Hippocampal formation (tissue), 2 donors: ENCODE measurements at regions not wholly inside any gene's neighbourhood (a gene's known extent, or its start where the extent isn't known, plus 50 kb on each side); places are given as distances from the start of the nearest gene placed in this dataset.
"Not testable (repeated sequence)": the region's sequence is repeated elsewhere in the genome, so short reads cannot be mapped to it uniquely, and the experiment has no call there.

Experiments used
- DNase-seq, 2 donors: peaks; one replicate each; lab custom pipeline; 2025; lab: John Stamatoyannopoulos, UW

DNA sequence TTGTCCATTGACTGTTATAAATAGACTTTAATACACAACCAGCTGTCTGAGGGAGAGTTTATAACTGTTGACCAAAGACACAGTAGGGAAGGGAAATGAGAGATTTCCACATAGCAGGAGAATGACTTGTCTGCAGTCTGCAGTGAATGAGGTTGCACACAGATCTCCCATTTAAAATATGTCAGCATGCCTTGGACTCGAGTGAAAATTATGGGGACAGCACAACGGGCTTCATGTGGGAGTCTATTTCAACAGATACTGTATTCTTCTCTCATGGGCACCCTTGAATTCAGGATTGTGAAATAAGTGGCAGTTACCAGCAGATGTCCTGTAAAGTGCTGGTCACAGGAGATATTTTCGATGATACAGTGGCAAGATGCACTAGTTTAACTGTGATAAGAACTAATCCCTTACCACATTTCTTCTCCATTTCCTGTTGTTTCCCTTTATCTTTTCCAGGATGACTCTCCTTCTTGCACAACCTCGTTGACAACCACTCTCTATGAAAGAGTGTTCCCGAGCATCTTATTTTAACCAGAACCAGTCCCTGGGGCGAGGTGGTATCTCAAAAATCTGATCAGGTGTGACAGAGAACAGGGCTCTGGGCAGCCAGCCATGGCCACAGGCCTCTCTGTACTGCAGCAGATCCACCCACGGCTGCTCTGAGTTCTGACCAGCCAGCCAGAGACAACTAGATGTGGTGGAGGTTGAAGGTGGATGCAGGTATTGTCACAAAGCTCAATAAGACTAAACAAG is 51.5 kb upstream of the MAP3K1 start:
- DNase-seq: peak in 1 of 2 donors; percentile 4

DNA sequence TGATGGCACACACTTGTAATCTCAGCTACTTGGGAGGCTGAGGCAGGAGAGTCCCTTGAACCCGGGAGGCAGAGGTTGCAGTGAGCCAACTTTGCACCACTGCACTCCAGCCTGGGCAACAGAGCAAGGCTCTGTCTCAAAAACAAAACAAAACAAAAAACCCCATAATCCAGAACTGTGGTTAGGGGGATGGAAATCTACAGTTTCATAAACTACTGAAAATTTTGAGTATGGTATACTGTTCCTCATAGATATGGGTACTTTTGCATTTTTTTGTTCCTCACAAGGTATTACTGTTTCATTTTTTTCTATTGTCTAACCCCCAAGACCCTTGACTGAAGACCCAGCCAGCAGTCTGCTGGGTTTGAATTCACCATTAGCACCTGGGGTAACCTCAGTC is 52.2 kb upstream of the MAP3K1 start:
- no peak for DNase-seq

DNA sequence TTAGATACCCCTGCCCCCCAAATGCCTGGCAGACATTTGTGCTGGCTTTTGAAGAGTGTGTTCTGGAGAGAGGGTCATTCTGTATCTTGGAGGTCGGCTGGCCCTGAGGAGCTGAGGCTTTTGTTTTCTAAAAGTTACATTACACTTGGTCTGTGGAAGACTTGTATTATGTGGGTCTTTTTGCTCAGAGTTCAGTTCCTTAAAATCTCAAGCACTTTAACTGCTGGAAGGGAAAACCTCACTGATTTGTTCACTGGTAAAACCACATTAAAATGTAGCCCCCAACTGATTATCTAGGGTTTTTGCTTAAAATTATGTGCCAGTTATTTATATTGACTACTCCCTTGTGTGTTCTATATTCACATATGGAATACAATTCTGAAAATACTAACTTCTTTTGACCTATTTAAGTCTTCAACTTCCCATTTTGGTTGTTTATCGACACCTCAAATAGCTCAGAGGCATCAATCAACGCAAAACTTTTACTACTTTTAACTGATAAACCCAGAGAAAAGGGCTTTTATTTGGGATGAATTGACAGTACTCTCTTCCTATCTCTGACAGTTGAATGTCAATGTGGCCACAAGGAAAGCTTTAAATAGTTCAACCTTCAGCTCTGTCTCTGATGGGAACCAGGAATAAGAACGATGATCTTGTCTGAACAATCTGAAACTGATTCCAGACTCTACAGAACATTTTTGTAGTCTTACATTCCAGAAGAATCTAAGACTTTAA is 54.0 kb upstream of the MAP3K1 start:
- no peak for DNase-seq

- no peak for DNase-seq
Observed at GRCh38 chr5:56760723-56761122, 54.6 kb upstream of the MAP3K1 start.

DNA sequence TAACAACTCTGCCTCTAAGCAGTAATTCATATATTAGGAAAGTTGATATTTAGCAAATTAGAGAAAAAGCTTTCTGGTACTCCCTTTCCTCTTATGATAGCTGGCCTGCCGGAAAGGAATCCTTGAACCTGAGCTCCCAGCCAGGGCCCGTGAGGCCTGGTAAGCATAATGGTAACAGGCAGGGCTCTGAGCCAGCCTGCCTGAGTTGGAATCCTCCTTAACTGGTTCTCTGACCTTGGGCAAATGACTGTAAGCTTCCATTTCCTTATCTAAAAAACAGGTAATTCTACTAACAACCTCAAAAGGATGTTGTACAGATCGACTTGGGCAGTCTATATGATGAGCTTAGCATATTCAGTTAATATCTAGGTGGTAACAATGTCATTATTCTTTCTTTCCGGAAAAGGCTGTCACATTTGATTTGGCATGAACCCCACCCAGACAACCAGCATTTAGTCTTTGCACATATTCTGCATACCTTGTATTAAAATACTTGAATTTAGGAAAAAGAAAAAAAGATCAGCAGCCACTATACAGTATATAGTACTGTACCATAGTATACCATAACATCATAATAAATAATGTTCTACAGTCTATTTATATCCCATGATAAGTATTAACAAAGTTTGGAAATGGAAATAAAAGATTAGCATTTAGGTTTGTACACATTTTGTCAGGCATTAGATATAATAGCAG is 55.7 kb upstream of the MAP3K1 start:
- DNase-seq: no peak

- no peak for DNase-seq
Observed at GRCh38 chr5:56757077-56757476, 58.3 kb upstream of the MAP3K1 start.

DNA sequence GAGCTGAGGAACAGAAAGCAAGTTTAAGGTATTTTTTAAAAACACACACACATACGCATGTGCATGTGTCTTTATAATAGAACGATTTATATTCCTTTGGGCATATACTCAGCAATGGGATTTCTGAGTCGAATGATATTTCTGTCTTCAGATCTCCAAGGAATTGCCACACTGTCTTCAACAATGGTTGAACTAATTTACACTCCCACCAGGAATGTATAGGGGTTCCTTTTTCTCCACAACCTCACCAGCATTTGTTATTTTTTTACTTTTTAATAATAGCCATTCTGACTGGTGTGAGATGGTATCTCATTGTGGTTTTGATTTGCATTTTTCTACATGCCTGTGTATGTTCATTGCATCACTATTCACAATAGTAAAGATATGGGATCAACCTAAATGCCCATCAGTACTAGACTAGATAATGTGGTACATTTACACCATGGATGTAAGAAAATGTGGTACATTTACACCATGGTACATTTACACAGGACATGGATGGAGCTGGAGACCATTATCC is 60.3 kb upstream of the MAP3K1 start:
- DNase-seq: no peak

DNA sequence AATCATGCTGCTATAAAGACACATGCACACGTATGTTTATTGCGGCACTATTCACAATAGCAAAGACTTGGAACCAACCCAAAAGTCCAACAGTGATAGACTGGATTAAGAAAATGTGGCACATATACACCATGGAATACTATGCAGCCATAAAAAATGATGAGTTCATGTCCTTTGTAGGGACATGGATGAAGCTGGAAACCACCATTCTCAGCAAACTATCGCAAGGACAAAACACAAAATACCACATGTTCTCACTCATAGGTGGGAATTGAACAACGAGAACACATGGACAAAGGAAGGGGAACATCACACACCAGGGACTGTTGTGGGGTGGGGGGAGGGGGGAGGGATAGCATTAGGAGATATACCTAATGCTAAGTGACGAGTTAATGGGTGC is 61.8 kb upstream of the MAP3K1 start:
- not testable (repeated sequence) for DNase-seq

GRCh38 chr5:56751572-56752313 is 63.6 kb upstream of the MAP3K1 start:
- no peak for DNase-seq

GRCh38 chr5:56749842-56750241 is 65.5 kb upstream of the MAP3K1 start:
- DNase-seq: no peak

- DNase-seq: no peak
Observed at GRCh38 chr5:56746553-56747339, 68.6 kb upstream of the MAP3K1 start.

- DNase-seq: no peak
Observed at GRCh38 chr5:56745864-56746263, 69.5 kb upstream of the MAP3K1 start.

- DNase-seq: no peak
Observed at GRCh38 chr5:56740868-56741267, 74.5 kb upstream of the MAP3K1 start.

- no peak for DNase-seq
Observed at GRCh38 chr5:56739990-56740389, 75.4 kb upstream of the MAP3K1 start.

DNA sequence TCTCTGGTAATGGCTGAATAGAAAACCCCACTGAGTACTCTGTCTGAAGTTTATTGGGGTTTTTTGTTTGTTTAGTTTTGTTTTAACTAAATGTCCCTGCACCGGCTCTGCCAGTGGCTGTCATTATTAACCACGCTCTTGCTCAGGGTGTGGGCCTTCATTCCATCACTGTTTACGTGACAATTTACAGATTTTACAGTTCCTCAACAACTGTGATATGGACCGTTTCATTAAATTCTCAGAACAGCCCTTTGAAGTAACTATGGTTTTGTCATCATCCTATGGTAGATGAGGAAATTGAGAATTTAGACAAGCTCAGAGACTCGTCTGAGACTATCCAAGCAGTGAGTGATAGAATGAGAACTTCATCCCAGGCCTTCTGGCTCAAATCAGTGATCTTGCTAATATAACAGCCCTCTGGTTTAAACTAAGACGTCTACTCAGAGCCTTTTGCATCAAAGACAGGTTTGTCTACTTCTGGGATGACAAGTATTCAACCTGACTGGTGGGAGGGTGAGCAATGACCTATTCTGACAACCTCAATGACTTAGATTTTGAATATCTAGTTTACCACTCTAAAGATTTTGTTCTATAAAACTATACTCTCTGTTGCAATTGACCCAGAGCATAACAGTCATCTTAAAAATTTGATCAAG is 77.3 kb upstream of the MAP3K1 start:
- DNase-seq: no peak

- DNase-seq: no peak
Observed at GRCh38 chr5:56737002-56737621, 78.2 kb upstream of the MAP3K1 start.

- DNase-seq: no peak
Observed at GRCh38 chr5:56735849-56736641, 79.3 kb upstream of the MAP3K1 start.

DNA sequence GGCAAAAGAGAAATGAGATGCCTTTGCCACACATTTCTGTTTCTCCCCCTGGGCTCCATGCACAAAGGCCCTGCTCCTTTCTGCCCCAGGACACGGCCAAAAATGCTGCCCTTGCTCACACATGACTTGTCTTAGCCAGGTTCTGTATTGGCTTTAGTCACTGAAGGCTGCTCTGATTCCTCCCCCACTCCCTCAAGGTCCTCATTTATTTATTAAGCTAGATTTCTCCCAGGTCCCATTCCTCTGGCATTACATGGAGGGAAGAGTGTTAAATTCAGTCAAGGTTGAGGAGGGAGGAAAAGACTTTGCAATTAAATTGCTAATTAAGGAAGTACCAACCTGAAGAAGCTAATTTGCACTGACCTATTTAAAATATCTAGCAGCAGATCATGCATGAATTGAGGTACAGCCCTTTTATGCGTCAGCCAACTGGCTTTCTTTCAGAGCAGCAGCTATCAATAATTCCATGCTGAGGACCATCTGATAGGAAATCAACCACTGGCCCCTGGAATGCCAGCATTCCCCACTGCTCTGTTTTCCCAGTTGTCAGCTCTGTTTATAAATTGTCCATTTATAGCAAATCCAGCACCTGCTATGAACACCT is 81.2 kb upstream of the MAP3K1 start:
- no peak for DNase-seq

DNA sequence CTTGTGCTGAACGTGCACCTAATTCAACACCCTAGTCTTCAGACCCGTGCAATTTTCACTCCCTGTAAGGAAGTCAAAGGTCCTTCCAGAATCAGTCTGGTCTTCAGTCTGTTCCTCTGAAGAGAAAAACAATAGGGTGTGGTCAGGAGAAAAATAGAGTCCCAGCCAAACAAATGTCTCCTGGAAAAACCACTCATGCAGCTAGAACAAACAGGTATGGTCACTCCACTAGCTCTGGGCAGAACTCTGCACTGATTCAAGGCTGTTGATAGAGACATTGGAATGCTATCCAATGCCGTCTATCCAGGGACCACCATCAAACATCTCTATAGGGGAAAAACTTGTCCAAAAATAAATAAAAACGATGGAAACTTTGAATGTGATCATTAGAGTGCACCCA is 81.8 kb upstream of the MAP3K1 start:
- DNase-seq: no peak
